ENCODE measurements at regions not wholly inside any gene's neighbourhood (a gene's known extent, or its start where the extent isn't known, plus 50 kb on each side); places are given as distances from the start of the nearest gene placed in this dataset.

- no peak for DNase-seq
Observed at GRCh38 chr5:27639005-27639612, 600.7 kb upstream of the CDH9 start.

DNA sequence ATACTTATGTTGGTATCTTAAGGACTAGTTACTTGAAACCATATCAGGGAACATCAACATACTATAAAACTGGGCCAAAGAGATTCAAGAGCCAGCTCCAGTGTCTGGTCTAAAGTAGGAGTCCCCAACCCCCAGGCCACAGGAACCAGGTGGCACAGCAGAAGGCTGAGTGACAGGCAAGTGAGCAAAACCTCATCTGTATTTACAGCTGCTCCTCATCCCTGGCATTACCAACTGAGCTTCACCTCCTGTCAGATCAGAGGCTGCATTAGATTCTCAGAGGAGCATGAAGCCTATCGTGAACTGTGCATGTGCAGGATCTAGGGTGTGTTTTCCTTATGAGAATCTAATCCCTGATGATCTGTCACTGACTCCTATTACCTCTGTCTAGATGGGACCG is 581.6 kb upstream of the CDH9 start:
- no peak for DNase-seq

DNA sequence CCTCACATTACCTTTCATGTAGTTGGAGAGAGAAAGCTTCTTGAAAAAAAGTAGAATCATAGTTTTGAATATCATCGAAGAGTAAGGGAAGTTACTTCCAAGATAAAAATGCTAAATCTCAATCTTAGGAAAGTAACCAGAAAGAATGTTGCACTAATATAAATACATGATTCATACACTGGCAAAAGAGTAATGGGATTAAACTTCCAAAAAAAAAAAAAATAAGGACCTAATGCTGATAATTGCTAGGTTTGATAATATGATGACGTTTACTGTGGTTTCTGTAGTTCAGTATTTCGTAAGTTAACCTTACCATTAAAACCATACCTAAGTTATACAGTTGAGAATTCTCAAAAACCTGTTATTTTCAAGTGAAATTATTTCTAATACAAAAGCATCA is 573.8 kb upstream of the CDH9 start:
- no peak for DNase-seq

GRCh38 chr5:27608992-27609391 is 570.6 kb upstream of the CDH9 start:
- DNase-seq, result no peak

- DNase-seq, result no peak
Observed at GRCh38 chr5:27598576-27598975, 560.2 kb upstream of the CDH9 start.

DNA sequence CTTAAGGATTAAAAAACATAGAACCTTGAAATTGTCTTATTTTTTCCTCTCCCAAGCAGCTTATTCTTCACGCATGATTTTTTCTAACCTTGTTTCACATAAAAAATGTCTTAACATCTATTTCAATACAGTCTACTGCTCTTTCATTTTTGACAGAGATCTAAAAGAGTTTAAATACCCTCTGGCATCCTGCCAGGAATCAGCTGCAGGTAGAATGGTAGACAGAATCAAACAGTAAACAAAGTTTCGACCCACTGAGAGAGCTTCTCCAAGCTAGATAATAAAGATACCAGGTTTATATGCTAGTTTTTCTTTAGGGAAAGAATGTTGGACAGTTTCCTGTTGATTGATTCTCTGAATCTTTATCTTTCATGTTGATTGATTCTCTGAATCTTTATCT is 555.8 kb upstream of the CDH9 start:
- no peak for DNase-seq

DNA sequence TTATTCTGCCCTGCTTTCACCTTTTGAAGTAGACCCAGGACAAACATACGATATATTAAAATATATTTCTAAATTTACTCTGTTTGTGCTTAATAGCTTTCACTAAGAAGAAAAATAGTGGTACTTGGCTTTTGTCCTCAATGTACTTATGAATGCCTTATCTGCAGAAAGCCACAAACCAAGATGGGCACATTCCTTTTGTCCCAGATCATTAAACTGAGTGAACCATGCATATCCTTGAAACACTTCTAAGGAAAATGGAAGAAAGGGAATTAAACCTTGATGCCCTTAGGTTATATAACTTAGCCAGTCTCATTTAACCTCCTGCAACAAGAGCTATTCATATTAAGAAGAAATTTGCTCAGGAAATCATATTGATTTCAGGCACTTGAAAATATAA is 553.8 kb upstream of the CDH9 start:
- DNase-seq, result no peak

DNA sequence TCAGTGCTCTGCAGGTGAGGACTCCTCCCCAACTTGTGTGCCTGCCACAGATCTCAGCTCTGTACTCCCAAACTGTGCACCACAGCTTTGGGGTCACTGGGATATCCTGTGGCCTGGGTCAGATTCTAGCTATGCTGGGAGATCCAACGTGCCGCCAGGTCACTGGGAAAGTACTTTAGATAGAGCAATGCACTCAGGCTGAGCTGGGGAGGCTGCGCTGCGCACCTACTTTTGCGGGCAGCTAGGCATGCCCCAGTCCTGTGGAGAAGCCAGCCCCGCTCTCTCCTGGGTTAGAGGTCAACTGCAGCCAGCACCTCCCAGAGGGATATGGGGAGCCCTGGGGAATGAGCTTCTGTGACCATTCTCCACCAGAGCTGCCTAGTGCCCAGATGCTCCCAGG is 552.1 kb upstream of the CDH9 start:
- DNase-seq, result no peak

DNA sequence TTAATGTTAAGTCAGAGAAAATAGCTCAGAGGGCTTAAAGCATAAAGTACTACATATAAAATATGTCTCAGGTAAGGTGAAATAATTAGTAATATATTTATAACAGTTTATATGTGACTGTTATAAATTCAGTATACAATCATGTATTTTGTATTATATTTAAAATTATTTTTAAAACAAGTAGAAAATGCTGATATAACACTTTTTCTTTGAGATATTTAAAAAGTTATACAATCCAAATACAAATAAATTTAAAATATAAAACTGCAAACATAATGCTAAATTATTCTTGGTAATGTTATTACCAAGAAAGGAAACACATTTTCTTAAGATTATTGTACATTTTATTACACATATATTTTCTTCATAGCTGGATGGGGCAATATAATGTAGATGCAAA is 539.9 kb upstream of the CDH9 start:
- DNase-seq, result no peak

DNA sequence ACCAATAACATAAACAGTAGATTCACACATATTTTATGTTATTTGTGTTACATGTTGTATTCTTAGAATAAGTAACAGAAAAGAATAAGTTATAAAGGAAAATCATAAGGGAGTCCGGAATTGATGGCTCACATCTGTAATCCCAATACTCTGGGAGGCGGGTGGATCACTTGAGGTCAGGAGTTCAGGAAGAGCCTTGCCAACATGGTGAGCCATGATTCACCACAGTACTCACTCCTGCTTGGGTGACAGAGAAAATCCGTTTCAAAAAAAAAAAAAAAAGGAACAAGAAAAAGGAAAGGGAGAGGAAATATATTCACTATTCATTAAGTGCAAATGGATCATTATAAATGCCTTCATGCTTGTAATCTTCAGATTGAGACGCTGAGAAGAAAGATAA is 533.3 kb upstream of the CDH9 start:
- no peak for DNase-seq

GRCh38 chr5:27568811-27569210 is 530.4 kb upstream of the CDH9 start:
- no peak for DNase-seq

DNA sequence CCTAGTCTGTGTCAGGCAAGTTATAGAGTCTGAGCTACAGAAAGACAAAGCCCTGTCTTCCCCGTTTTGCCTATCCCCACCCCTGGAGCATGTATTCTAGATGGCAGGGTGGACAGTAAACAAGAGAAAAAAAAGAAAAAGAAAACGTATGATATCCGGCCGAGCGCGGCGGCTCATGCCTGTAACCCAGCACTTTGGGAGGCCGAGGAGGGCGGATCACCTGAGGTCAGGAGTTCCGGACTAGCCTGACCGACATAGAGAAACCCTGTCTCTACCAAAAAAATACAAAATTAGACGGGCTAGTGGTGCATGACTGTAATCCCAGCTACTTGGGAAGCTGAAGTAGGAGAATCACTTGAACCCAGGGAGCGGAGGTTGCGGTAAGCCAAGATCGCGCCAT is 523.0 kb upstream of the CDH9 start:
- no peak for DNase-seq

GRCh38 chr5:27548484-27548883 is 510.1 kb upstream of the CDH9 start:
- DNase-seq, result no peak

DNA sequence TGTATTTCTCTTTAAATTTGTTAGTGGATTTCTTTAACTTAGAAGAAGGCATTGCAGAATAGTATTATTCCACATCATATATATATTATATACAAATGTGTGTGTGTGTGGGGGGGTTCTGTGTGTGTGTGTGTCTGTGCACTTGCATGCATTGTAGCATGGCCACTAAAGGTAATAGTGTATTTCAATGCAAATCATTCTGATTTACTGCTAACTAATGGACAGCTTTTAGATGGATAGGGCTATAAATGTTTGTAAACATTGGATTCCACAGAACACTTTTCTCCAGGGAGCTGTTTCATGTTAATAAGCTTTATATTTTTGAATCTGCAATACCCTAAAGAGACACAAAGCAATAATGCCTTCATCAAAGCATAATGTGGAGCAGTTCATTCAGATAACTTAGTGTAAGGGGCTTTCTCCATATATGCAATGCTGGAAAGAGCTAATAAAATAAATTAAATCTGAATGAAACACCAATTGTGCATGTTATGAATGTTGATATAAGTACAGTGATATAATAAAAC is 496.7 kb upstream of the CDH9 start:
- no peak for DNase-seq

GRCh38 chr5:27532305-27532704 is 493.9 kb upstream of the CDH9 start:
- DNase-seq, result no peak

GRCh38 chr5:27524515-27524914 is 486.1 kb upstream of the CDH9 start:
- DNase-seq, result no peak

GRCh38 chr5:27523629-27524028 is 485.2 kb upstream of the CDH9 start:
- no peak for DNase-seq

GRCh38 chr5:27516437-27516836 is 478.1 kb upstream of the CDH9 start:
- DNase-seq, result no peak

DNA sequence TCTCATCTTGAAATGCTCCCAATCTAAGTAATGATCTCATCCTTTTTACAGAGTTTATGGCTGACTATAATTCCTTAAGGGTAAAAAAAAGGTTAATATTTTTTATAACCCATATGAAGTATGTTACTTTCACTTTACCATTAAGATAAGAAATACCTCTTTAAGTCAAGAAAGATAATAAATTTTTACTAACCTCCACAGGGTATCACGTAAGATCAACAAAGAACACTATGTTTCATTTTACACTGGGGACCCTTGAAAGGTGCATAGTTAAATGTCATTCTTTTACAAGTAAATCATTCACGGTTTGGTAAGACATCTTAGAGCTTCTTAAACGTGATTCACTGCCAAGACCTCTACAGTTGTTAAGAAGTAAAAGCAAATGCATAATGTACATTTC is 472.7 kb upstream of the CDH9 start:
- no peak for DNase-seq

- DNase-seq, result no peak
Observed at GRCh38 chr5:27503813-27504212, 465.4 kb upstream of the CDH9 start.

- no peak for DNase-seq
Observed at GRCh38 chr5:27502236-27502635, 463.9 kb upstream of the CDH9 start.

GRCh38 chr5:27497491-27497890 is 459.1 kb upstream of the CDH9 start:
- no peak for DNase-seq

DNA sequence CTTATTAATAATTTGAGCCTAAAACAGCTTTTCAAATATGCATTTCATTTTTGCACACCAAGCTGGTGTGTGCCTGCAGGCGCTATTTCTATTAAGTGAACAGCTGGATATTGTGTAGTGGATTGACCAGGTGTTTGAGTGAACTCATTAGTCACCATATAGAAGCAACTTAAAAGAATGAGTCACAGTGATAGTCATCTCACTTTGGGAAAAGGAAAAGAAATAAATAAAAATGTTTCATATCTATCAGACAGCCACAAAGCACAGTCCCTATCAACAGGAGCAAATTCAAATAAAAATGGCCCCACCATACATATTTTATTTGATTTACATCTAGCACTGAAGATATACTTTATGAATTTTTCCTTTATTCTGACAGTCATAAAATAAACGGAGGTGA is 456.5 kb upstream of the CDH9 start:
- DNase-seq, result no peak

GRCh38 chr5:27491746-27492439 is 453.5 kb upstream of the CDH9 start:
- DNase-seq, result no peak

- DNase-seq, result no peak
Observed at GRCh38 chr5:27491047-27491446, 452.7 kb upstream of the CDH9 start.
